K562 (cell line): ENCODE measurements at regions not wholly inside any gene's neighbourhood (a gene's known extent, or its start where the extent isn't known, plus 50 kb on each side); places are given as distances from the start of the nearest gene placed in this dataset.

Experiments used
- ATAC-seq: fragments of 200-7000 bp; cut with Tn5 transposase; 3 replicates; pipeline ENCODE4 v1.9.1; 2020; ENCODE audit warnings: moderate library complexity
- BruUV-seq: library from RNA; stranded (reverse); fragments of 400-500 nt; replicated peaks from 2 replicates; lab custom pipeline; 2021; lab: Mats Ljungman, UMichigan
- CTCF ChIA-PET: fragments of 300-600 bp; formaldehyde crosslinking; extraction: SDS; loops from one replicate; lab custom pipeline; 2021; ENCODE audit warnings: low intra/inter-chr PET ratio; lab: Yijun Ruan, JAX
- POLR2A ChIA-PET: fragments of 300-600, 350-650 bp; sonication (Branson Sonifier 250); formaldehyde crosslinking; extraction: SDS; loops from one replicate; lab custom pipeline; 2021; ENCODE audit warnings: antibody characterized with exemption, inconsistent platforms; lab: Yijun Ruan, JAX
- DNase-seq, 4 experiments: peaks; one replicate each; pipeline versions ENCODE4 v3.0.0 to v3.0.0-alpha.2; 2011 to 2018; ENCODE audit warnings: low spot score in 3 of 4, mixed read lengths in 3 of 4; ENCODE audit errors: extremely low read depth in 1 of 4
- FAIRE-seq: peaks from 2 replicates; lab custom pipeline; 2011; peaks lifted over from hg19 to GRCh38; lab: Jason Lieb, UNC
- H2AFZ ChIP-seq: 2 replicates; pipeline ENCODE4 v1.6.0; 2011; ENCODE audit warnings: low read depth, low read length, control low read depth, inconsistent platforms
- H3K27ac ChIP-seq: fragments of 200-600 bp; 3 replicates; pipeline ENCODE4 v1.8.0; 2011; ENCODE audit warnings: low read depth, mild to moderate bottlenecking, control low read depth, inconsistent platforms, low read length, moderate library complexity, mixed read lengths; ENCODE audit errors: extremely low read depth
- H3K27me3 ChIP-seq, 2 experiments: fragments of 300-600 bp in 1 of 2; 2 replicates in 1 of 2; 3 replicates in 1 of 2; pipeline versions ENCODE4 v1.6.0 to v1.8.0; 2011; ENCODE audit warnings: inconsistent platforms in 2 of 2, low read length in 2 of 2, mild to moderate bottlenecking in 1 of 2, mixed read lengths in 1 of 2, moderate library complexity in 1 of 2; ENCODE audit not compliant: control insufficient read depth in 2 of 2, insufficient read depth in 2 of 2
- H3K36me3 ChIP-seq: fragments of 300-600 bp; 3 replicates; pipeline ENCODE4 v1.8.0; 2011; ENCODE audit warnings: mild to moderate bottlenecking, low read length, inconsistent platforms; ENCODE audit not compliant: control insufficient read depth, insufficient read depth
- H3K4me1 ChIP-seq, 2 experiments: fragments of 200-600 bp in 1 of 2; replicated peaks in 1 of 2; 2 replicates in 1 of 2; 3 replicates in 1 of 2; pipeline versions ENCODE4 v1.5.1 to v1.8.0; 2011; ENCODE audit warnings: inconsistent platforms in 2 of 2, low read length in 2 of 2, mild to moderate bottlenecking in 1 of 2, mixed read lengths in 1 of 2, moderate library complexity in 1 of 2; ENCODE audit not compliant: control insufficient read depth in 2 of 2, insufficient read depth in 2 of 2
- H3K4me2 ChIP-seq: 2 replicates; pipeline ENCODE4 v1.6.1; 2011; ENCODE audit warnings: low read length, control low read depth, inconsistent platforms, mixed read lengths; ENCODE audit not compliant: insufficient read depth
- H3K4me3 ChIP-seq: fragments of 200-600 bp; sonication (generic), shearing (Covaris generic); 2 replicates; pipeline ENCODE4 v1.5.1; 2016; ENCODE audit warnings: control low read depth, inconsistent platforms
- H3K79me2 ChIP-seq: fragments of 200-600 bp; 3 replicates; pipeline ENCODE4 v1.8.0; 2011; ENCODE audit warnings: low read length, inconsistent platforms; ENCODE audit not compliant: control insufficient read depth, insufficient read depth
- H3K9ac ChIP-seq, 2 experiments: 2 replicates each; pipeline versions ENCODE4 v1.6.0 to v1.6.1; 2011; ENCODE audit warnings: low read depth in 2 of 2, low read length in 2 of 2, control low read depth in 1 of 2, inconsistent platforms in 1 of 2, mild to moderate bottlenecking in 1 of 2, mixed read lengths in 1 of 2; ENCODE audit not compliant: insufficient read depth in 1 of 2
- H3K9me1 ChIP-seq: one replicate; pipeline ENCODE4 v1.6.0; 2011; ENCODE audit warnings: inconsistent platforms, mild to moderate bottlenecking, low read length, moderate library complexity; ENCODE audit not compliant: control insufficient read depth, insufficient read depth
- H3K9me3 ChIP-seq: replicated peaks from 2 replicates; pipeline ENCODE4 v1.5.1; 2011; ENCODE audit warnings: low read depth, low read length, inconsistent platforms; ENCODE audit not compliant: control insufficient read depth, insufficient read depth
- H4K20me1 ChIP-seq: replicated peaks from 2 replicates; pipeline ENCODE4 v1.6.1; 2011; ENCODE audit warnings: low read length, inconsistent platforms, mixed read lengths; ENCODE audit not compliant: control insufficient read depth, insufficient read depth
- CBX8 ChIP-seq: fragments of 200-600 bp; sonication (generic); IDR thresholded peaks from 2 replicates; pipeline ENCODE4 v1.6.1; 2012; ENCODE audit warnings: borderline replicate concordance, mixed run types, low read depth, mild to moderate bottlenecking, moderate library complexity, mixed read lengths, low read length, control low read depth, inconsistent platforms; ENCODE audit not compliant: poor library complexity, severe bottlenecking; ENCODE audit errors: extremely low read depth
- EHMT2 ChIP-seq: fragments of 450-650 bp; IDR thresholded peaks from 2 replicates; pipeline ENCODE4 v1.6.1; 2018; ENCODE audit warnings: antibody characterized with exemption
- ERF ChIP-seq: fragments of 450-650 bp; formaldehyde crosslinking; IDR thresholded peaks from 2 replicates; pipeline ENCODE4 v1.4.0; 2020; ENCODE audit warnings: mild to moderate bottlenecking, mixed read lengths
- HDAC1 ChIP-seq, 2 experiments: fragments of 450-650 bp; IDR thresholded peaks; 2 replicates each; pipeline ENCODE4 v1.6.1; 2016 to 2017; ENCODE audit warnings: inconsistent platforms in 1 of 2, mild to moderate bottlenecking in 1 of 2, moderate library complexity in 1 of 2
- NFRKB ChIP-seq: fragments of 450-650 bp; IDR thresholded peaks from 2 replicates; pipeline ENCODE4 v1.6.1; 2016; ENCODE audit warnings: low read depth
- NR1H2 ChIP-seq: sonication (generic); formaldehyde crosslinking; IDR thresholded peaks from 2 replicates; pipeline ENCODE4 v1.4.0; 2020; ENCODE audit warnings: mild to moderate bottlenecking, missing genetic modification reagents
- PML ChIP-seq: IDR thresholded peaks from 2 replicates; pipeline ENCODE4 v1.6.1; 2012; ENCODE audit warnings: low read length, inconsistent platforms
- RUNX1 ChIP-seq: sonication (generic); IDR thresholded peaks from 2 replicates; pipeline ENCODE4 v1.6.1; 2016; ENCODE audit warnings: antibody characterized with exemption, low read depth
- SRSF1 ChIP-seq: fragments of 200-400 bp; formaldehyde crosslinking; IDR thresholded peaks from 2 replicates; pipeline ENCODE4 v1.6.1; 2017; ENCODE audit warnings: mild to moderate bottlenecking, low read depth, low read length, moderate library complexity
- STAG1 ChIP-seq: sonication (generic); formaldehyde crosslinking; IDR thresholded peaks from 2 replicates; pipeline ENCODE4 v1.5.0; 2020; ENCODE audit warnings: missing genetic modification reagents, borderline replicate concordance
- TCF3 ChIP-seq: sonication (generic); formaldehyde crosslinking; IDR thresholded peaks from 2 replicates; pipeline ENCODE4 v1.4.0; 2020; ENCODE audit warnings: mild to moderate bottlenecking, missing genetic modification reagents
- ZC3H4 ChIP-seq: sonication (generic); formaldehyde crosslinking; IDR thresholded peaks from 2 replicates; pipeline ENCODE4 v1.9.0; 2021; ENCODE audit warnings: missing genetic modification reagents, borderline replicate concordance
- ZNF24 ChIP-seq: fragments of 450-650 bp; IDR thresholded peaks from 2 replicates; pipeline ENCODE4 v1.6.1; 2016
- WGBS: fragments of 100-300 bp; shearing (Covaris generic); methylation state at CpG from one replicate; pipeline ENCODE4 v1.1.6; 2016; ENCODE audit warnings: low coverage, mixed read lengths; ENCODE audit not compliant: insufficient coverage; ENCODE audit errors: missing lambda C conversion rate; 5-methylcytosine and 5-hydroxymethylcytosine counted together
- in situ Hi-C: fragments of 300-500 bp; cut with MboI; formaldehyde crosslinking; loops from 4 replicates; pipeline ENCODE4 v1.15.0; 2018; ENCODE audit warnings: inconsistent platforms, mixed read lengths
- intact Hi-C: fragments of 100-400 bp; cut with micrococcal nuclease; formaldehyde crosslinking; loops from 2 replicates; pipeline ENCODE4 v1.14.2; 2022
- TF ChIP-seq, protein P1 (sequence below): fragments of 450-650 bp; formaldehyde crosslinking; IDR thresholded peaks from 2 replicates; pipeline ENCODE4 v1.4.0; 2022; ENCODE audit warnings: missing genetic modification characterization
- TF ChIP-seq, protein P2 (sequence below): fragments of 450-650 bp; IDR thresholded peaks from 2 replicates; pipeline ENCODE4 v1.7.1; 2018; ENCODE audit warnings: mild to moderate bottlenecking, low read depth; ENCODE audit not compliant: partially characterized antibody

DNA sequence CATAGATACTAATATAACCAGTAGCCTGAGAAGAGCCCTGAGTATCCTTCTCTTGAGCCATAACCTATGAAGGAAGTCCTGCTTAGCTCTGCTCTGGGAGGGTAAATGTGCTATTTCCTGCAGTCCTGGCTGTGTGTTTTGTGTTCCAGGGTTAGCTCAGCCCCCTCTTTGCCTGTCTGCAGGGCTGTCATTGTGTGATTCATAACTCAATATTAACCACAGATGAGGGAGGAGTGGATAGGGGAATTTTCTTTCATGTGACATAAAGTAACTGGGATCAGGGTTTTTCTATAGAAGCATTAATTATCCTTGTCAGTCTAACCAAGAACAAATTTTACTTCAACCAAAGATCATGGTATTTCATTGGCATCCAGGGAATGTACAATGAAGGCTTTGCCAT, 183.3 kb upstream of the ZBTB20 start:
- in situ Hi-C loops, result no loop called here
- no peaks in the 10 kb centered on the region for H4K20me1 ChIP-seq
- no peaks in the 10 kb centered on the region for H3K9me1 ChIP-seq
- no peak for DNase-seq
- no peak for TF ChIP-seq RUNX1
- no peak for TF ChIP-seq ERF (CRISPR knock-in tag)
- TF ChIP-seq SRSF1, result no peak
- TF ChIP-seq STAG1 (CRISPR knock-in tag), result no peak
- no peaks in the 10 kb centered on the region for H3K36me3 ChIP-seq
- no peak for FAIRE-seq
- H2AFZ ChIP-seq, result no peak overlapping the region
- no TSS peak for BruUV-seq
- intact Hi-C loops, result no loop called here
- no peak overlapping the region for H3K4me3 ChIP-seq
- H3K27me3 ChIP-seq, result no peaks in the 10 kb centered on the region
- ChIA-PET CTCF (no interaction called here), POLR2A (no interaction called here)
- no peak overlapping the region for H3K4me2 ChIP-seq
- no peaks in the 10 kb centered on the region for H3K79me2 ChIP-seq
- no peaks in the 10 kb centered on the region for H3K4me1 ChIP-seq
- no peak overlapping the region for H3K9ac ChIP-seq
- no peaks in the 10 kb centered on the region for H3K9me3 ChIP-seq
- H3K27ac ChIP-seq, result no peak overlapping the region
- no peak for ATAC-seq

DNA sequence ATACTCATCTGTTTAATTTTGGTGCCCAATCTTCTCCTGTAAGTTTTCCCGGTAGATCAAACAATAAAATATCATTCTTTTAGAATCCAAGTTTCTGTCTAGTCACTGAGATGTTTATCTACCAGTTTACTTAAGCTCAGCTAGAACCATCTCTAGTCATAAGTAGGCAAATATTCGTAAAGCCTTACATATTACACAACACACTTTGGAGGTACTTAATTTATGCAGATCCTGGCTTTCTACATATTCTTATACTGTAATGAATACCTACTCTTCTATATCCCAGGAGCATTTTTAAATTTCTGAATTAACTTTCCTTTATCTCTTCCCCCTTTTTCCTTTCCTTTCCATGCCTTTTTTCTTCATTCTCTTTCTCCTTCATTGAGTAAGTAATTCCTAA, 185.9 kb upstream of the ZBTB20 start:
- POLR2A ChIA-PET, result no interaction called here
- H3K36me3 ChIP-seq, result no peaks in the 10 kb centered on the region
- BruUV-seq, result no TSS peak
- no peaks in the 10 kb centered on the region for H3K79me2 ChIP-seq
- CTCF ChIA-PET, result no interaction called here
- no peak overlapping the region for H3K27ac ChIP-seq
- H3K9me3 ChIP-seq, result no peaks in the 10 kb centered on the region
- FAIRE-seq, result no peak
- no peak overlapping the region for H3K9ac ChIP-seq
- no peak overlapping the region for H3K4me3 ChIP-seq
- 3% methylated on average over 2 of the region's 2 CpGs for WGBS
- H2AFZ ChIP-seq, result no peak overlapping the region
- no peak for DNase-seq
- ATAC-seq, result no peak
- H3K27me3 ChIP-seq, result no peaks in the 10 kb centered on the region
- intact Hi-C loops (no loop called here), in situ Hi-C loops (no loop called here)
- no peaks in the 10 kb centered on the region for H3K4me1 ChIP-seq
- no peak overlapping the region for H3K4me2 ChIP-seq
- no peaks in the 10 kb centered on the region for H3K9me1 ChIP-seq
- no peaks in the 10 kb centered on the region for H4K20me1 ChIP-seq
- no peak for TF ChIP-seq HDAC1 (IDR thresholded peaks at IDR 0.05)
- no peak for TF ChIP-seq ZC3H4 (CRISPR knock-in tag)
- no peak for TF ChIP-seq TCF3 (CRISPR knock-in tag)
- no peak for TF ChIP-seq CBX8
- TF ChIP-seq, protein P1, sequence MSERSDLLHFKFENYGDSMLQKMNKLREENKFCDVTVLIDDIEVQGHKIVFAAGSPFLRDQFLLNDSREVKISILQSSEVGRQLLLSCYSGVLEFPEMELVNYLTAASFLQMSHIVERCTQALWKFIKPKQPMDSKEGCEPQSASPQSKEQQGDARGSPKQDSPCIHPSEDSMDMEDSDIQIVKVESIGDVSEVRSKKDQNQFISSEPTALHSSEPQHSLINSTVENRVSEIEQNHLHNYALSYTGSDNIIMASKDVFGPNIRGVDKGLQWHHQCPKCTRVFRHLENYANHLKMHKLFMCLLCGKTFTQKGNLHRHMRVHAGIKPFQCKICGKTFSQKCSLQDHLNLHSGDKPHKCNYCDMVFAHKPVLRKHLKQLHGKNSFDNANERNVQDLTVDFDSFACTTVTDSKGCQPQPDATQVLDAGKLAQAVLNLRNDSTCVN (CRISPR knock-in tag), result no peak
- TF ChIP-seq ZNF24, result no peak
- TF ChIP-seq, protein P2, sequence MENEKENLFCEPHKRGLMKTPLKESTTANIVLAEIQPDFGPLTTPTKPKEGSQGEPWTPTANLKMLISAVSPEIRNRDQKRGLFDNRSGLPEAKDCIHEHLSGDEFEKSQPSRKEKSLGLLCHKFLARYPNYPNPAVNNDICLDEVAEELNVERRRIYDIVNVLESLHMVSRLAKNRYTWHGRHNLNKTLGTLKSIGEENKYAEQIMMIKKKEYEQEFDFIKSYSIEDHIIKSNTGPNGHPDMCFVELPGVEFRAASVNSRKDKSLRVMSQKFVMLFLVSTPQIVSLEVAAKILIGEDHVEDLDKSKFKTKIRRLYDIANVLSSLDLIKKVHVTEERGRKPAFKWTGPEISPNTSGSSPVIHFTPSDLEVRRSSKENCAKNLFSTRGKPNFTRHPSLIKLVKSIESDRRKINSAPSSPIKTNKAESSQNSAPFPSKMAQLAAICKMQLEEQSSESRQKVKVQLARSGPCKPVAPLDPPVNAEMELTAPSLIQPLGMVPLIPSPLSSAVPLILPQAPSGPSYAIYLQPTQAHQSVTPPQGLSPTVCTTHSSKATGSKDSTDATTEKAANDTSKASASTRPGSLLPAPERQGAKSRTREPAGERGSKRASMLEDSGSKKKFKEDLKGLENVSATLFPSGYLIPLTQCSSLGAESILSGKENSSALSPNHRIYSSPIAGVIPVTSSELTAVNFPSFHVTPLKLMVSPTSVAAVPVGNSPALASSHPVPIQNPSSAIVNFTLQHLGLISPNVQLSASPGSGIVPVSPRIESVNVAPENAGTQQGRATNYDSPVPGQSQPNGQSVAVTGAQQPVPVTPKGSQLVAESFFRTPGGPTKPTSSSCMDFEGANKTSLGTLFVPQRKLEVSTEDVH, result no peak
- no peak for TF ChIP-seq EHMT2
- TF ChIP-seq NR1H2 (CRISPR knock-in tag), result no peak
- TF ChIP-seq PML, result no peak
- no peak for TF ChIP-seq NFRKB
